Cardiac fibroblast (primary cell): ENCODE measurements at regions not wholly inside any gene's neighbourhood (a gene's known extent, or its start where the extent isn't known, plus 50 kb on each side); places are given as distances from the start of the nearest gene placed in this dataset.

Experiments
- DNase-seq, 2 donors: peaks; one replicate each; pipeline versions ENCODE4 v3.0.0 to v3.0.0-alpha.2; 2010; ENCODE audit warnings: low read depth in 2 of 2
- H3K4me3 ChIP-seq, 2 donors: replicated peaks in 1 of 2; 1 replicate in 1 of 2; 2 replicates in 1 of 2; pipeline ENCODE4 v1.5.1; 2011; ENCODE audit warnings: low read depth in 2 of 2, low read length in 2 of 2, mild to moderate bottlenecking in 2 of 2, moderate library complexity in 1 of 2
- TF ChIP-seq, protein P1 (sequence below): IDR thresholded peaks from one replicate; pipeline ENCODE4 v1.5.1; 2011; ENCODE audit warnings: low read depth, mild to moderate bottlenecking, low read length, inconsistent platforms

DNA sequence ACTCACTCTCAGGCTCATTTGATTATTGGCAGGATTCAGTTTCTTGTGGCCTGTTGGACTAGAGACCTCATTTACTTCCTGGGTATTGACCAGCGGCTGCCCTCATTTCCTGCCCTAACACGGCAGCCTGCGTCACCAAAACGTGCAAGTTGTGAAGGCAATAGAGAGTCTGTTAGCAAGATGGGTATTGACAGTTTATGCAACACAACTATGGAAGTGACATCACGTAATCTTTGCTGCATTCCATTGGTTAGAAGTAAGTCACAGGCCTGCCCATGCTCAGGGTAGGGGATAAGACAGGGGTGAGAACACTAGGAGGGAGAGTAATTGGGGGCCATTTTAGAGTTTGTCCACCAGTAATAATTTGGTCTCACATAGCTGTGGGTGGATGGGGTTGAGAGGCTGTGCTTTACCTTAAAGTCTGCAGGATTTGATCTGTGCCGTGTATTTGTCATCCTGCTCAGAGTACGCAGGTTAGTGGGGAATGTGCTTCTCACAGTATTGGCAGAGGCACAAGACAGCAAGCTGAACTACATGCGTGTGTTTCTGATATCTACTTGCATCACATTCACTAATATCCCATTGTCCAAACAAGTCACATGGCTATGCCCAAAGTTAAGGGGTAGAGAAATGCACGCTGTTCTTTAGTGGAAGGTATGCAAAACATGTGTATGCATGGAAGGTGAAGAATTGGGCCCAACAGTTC lies 83.3 kb downstream of the EDEM1 start:
- TF ChIP-seq, protein P1, sequence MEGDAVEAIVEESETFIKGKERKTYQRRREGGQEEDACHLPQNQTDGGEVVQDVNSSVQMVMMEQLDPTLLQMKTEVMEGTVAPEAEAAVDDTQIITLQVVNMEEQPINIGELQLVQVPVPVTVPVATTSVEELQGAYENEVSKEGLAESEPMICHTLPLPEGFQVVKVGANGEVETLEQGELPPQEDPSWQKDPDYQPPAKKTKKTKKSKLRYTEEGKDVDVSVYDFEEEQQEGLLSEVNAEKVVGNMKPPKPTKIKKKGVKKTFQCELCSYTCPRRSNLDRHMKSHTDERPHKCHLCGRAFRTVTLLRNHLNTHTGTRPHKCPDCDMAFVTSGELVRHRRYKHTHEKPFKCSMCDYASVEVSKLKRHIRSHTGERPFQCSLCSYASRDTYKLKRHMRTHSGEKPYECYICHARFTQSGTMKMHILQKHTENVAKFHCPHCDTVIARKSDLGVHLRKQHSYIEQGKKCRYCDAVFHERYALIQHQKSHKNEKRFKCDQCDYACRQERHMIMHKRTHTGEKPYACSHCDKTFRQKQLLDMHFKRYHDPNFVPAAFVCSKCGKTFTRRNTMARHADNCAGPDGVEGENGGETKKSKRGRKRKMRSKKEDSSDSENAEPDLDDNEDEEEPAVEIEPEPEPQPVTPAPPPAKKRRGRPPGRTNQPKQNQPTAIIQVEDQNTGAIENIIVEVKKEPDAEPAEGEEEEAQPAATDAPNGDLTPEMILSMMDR, result no peak
- DNase-seq, result no peak
- H3K4me3 ChIP-seq, result no peak overlapping the region

DNA sequence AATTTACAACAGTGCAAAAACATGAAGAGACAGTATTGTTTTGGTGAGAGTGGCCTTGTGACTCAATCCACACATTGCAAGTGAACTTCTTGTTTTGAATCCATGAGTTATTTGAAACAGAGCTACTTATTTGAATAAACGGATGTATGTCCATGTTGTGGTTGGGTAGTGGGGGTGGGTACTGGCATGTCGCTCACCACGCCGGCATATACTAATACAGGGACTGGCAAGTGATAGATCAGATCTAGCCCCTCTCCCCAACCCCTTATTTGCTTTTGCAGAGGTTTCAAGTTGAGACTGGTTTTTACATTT lies 83.8 kb downstream of the EDEM1 start:
- DNase-seq, result no peak
- H3K4me3 ChIP-seq, result no peak overlapping the region
- TF ChIP-seq, protein P1, result no peak

DNA sequence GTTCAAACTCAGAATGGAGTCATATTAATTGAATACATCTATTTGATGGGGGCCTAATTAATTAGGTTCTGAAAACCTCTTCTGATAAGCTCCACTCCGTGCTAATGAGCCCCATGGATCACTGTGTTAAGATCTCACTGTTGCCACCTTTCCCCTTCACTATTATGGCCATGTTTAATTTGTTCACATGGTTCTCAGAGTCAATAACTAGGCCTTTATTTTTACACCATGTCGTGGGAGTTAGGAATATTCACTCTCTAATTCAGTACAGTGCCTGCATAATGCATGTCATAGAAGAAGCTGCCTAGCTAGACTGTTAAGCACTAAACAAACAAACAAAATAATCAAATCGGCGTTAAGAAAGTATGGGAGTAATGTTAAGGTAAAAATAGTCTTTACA lies 84.9 kb downstream of the EDEM1 start:
- TF ChIP-seq, protein P1, result no peak
- DNase-seq, result no peak

DNA sequence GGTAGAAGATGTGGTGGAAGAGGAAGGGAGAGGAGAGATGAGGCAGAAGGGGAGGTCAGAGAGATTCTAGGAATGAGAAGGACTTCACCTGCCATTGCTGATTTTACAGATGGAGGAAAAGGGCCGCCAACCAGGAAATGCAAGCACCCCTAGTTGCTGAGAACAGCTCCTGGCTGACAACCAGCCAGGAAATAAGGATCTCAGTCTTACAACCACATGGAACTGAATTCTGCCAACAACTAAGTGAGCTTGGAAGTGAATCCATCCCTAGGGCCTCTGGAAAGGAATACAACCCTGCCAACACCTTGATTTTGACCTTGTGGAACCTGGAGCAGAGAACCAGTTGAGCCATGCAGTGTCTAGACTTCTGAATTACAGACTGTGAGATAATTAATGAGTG lies 86.6 kb downstream of the EDEM1 start:
- no peak for DNase-seq
- TF ChIP-seq, protein P1, result no peak
- H3K4me3 ChIP-seq, result no peak overlapping the region

More for the DNA sequence above, 84.9 kb downstream of the EDEM1 start:
- H3K4me3 ChIP-seq, result no peak overlapping the region

DNA sequence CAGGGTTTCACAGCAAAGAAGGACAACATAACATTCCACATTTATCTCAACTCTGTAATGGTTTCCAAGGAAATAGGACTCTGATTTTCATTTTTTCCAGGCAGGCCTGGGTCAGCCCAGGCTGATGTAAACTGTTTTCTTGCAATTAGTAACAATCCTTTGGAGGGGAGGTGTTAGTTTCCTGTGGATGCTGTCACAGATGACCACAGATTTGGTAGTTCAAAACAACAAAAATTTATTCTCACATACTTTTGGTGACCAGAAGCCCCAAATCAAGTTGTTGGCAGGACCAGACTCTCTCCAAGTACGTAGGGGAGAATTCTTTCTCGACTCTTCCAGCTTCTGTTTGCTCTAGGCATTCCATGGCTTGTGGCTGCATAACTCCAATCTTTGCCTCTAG lies 88.0 kb downstream of the EDEM1 start:
- TF ChIP-seq, protein P1, result no peak
- no peak overlapping the region for H3K4me3 ChIP-seq
- DNase-seq, result peak; percentile 8 to 11

DNA sequence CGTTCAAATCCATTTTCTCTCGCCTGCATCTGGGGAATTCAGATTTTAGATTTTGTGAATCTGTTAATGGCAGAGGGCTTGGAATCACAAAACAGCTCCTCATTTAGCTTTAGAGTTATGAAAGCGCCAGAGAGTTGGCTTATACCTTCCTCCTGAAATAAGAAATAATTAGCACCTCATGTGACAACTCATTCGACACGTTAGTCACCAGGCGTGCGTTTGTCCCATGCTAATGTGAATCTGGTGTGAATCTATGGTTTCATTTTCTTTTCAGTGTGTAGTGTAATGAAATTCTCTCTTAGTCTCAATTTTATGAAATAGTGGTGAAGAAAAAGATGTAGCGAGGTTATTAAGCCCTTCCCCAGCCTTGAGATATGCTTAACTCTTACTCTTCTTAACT lies 89.4 kb downstream of the EDEM1 start:
- TF ChIP-seq, protein P1, result no peak
- DNase-seq, result no peak
- no peak overlapping the region for H3K4me3 ChIP-seq
